ENCODE measurements at regions not wholly inside any gene's neighbourhood (a gene's known extent, or its start where the extent isn't known, plus 50 kb on each side); places are given as distances from the start of the nearest gene placed in this dataset.

DNA sequence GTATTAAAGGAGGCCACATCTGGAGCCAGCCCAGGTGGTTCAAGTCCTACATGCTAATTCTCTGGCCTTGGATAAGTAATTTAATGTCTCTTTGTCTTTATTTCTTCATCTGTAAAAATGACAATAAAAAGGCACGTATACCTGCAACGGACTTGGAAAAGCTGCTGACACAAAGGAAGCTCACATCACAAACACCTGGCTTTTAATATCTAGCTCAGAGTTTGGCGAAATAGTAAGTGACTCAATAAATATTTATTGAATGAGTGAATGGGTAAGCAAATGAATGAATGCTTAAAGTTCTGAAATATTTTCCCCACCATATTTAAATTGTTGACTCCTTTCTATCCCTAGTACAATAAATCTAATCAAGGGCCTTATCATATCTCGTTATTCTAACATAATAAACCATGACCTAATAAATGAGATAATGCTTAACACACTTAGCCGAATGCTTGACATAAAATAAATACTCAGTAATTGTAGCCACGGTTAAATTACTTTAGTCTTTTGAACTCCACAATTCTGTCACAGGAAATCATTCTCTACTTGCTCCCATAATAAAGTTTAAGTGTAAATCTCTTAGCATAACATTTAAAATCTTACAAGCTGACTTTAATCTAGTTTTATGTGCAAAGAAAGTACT is 74.7 kb upstream of the PALMD start:
- no peaks in the 10 kb centered on the region for H3K4me1 ChIP-seq
- H3K36me3 ChIP-seq, result no peaks in the 10 kb centered on the region
- H3K27ac ChIP-seq, result no peak overlapping the region
- 66 to 72% methylated on average over 6 of the region's 6 CpGs for WGBS, 2 donors
- TF ChIP-seq, protein P1, sequence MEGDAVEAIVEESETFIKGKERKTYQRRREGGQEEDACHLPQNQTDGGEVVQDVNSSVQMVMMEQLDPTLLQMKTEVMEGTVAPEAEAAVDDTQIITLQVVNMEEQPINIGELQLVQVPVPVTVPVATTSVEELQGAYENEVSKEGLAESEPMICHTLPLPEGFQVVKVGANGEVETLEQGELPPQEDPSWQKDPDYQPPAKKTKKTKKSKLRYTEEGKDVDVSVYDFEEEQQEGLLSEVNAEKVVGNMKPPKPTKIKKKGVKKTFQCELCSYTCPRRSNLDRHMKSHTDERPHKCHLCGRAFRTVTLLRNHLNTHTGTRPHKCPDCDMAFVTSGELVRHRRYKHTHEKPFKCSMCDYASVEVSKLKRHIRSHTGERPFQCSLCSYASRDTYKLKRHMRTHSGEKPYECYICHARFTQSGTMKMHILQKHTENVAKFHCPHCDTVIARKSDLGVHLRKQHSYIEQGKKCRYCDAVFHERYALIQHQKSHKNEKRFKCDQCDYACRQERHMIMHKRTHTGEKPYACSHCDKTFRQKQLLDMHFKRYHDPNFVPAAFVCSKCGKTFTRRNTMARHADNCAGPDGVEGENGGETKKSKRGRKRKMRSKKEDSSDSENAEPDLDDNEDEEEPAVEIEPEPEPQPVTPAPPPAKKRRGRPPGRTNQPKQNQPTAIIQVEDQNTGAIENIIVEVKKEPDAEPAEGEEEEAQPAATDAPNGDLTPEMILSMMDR (IDR thresholded peaks at IDR 0.05), result no peak
- no peak for TF ChIP-seq POLR2A (IDR thresholded peaks at IDR 0.05)
- intact Hi-C loops (cut with DNase I), result no loop called here
- H3K4me3 ChIP-seq (replicated peaks in 1 of 3), result no peak overlapping the region
- no peak for DNase-seq
- H3K27me3 ChIP-seq, result no peaks in the 10 kb centered on the region
- H3K9me3 ChIP-seq, result no peaks in the 10 kb centered on the region

DNA sequence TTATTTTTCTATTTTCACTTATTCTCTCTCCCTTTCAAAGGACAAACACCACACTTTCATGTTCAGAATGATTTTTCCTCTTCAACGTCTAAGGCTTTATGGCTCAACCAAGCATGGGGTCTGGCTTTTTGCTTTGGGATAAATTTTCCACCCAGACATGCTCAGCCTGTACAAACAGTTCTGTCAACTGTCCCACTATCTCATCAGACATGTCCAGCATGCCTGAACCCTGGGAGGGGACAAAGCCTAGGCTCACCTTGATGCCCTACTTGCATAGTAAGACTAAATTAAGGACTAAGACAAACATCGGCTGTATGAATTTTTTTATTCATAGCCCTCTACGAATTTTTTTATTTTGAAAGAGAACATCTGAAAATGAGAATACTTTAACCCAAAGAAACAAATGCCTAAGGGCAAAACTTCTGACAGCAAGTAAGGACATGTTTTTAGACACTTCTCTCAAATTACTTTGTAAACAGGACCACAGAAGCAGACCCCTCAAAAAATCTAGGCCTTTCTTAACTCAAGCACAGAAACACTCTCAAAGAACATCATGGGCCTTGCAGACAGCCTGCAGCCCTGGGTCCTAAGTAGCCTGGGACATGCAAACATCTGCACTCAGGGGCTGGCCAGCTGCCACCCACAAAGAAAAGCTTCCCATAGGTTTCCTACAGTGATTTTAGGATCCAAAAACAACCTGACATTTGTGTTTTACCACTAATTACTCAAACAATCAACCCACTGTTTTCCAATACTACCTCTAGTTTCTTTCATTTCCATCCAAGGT is 72.3 kb upstream of the PALMD start:
- no peaks in the 10 kb centered on the region for H3K36me3 ChIP-seq
- no peak overlapping the region for H3K27ac ChIP-seq
- 74 to 80% methylated on average over 3 of the region's 3 CpGs for WGBS, 2 donors
- no peaks in the 10 kb centered on the region for H3K4me1 ChIP-seq
- no peaks in the 10 kb centered on the region for H3K9me3 ChIP-seq
- DNase-seq, result no peak
- no peak overlapping the region for H3K4me3 ChIP-seq (replicated peaks in 1 of 3)
- intact Hi-C loops (cut with DNase I), result no loop called here
- H3K27me3 ChIP-seq, result no peaks in the 10 kb centered on the region
- no peak for TF ChIP-seq POLR2A (IDR thresholded peaks at IDR 0.05)
- TF ChIP-seq, protein P1 (IDR thresholded peaks at IDR 0.05), result no peak

DNA sequence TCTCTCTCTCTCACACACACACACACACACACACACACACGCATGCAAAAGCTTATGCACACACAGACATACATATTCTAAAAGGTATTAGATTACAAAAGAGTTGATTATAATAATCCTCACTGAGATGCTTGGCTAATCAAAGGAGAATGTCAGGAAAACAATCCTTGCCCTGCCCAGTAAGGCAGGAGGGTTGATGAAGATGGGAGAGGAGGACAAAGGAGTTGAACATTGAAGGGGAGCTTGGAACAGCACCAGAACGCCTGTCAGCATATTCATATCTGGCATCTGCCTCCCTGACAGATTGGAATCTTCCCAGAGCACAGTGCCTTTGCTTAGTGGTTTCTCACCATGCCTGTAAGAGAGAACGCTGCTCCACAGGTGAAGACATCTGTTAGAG is 68.6 kb upstream of the PALMD start:
- Histone ChIP-seq H3K27me3 (no peaks in the 10 kb centered on the region), H3K4me3 (replicated peaks in 1 of 3) (no peak overlapping the region), H3K4me1 (no peaks in the 10 kb centered on the region), H3K36me3 (no peaks in the 10 kb centered on the region), H3K9me3 (no peaks in the 10 kb centered on the region), H3K27ac (no peak overlapping the region)
- TF ChIP-seq, protein P1 (IDR thresholded peaks at IDR 0.05), result no peak
- TF ChIP-seq POLR2A (IDR thresholded peaks at IDR 0.05), result no peak
- intact Hi-C loops (cut with DNase I), result no loop called here
- 60 to 64% methylated on average over 3 of the region's 3 CpGs for WGBS, 2 donors
- no peak for DNase-seq

DNA sequence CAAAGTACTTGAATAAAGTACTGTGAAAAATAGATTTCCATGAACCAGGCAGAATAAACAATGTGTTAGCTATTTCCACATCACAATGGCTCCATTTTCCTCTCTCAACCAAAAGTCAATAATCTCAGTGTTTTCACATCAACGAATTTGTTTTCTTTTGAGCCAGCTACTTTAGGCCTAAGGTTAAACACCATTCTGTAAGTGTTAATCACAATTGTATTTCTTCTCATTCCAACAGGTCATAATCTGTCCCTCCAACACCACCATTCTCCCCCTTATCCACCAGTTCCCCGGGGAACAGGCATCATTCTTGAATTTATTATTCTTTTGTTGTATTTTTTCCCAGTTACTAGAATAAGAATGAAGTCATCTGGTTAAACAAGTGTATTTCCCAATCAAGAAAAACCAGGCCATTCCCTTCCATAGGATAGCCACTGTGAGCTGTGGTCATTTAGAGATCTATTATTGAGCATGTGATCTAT is 66.2 kb upstream of the PALMD start:
- Histone ChIP-seq H3K36me3 (no peaks in the 10 kb centered on the region), H3K9me3 (no peaks in the 10 kb centered on the region), H3K27ac (no peak overlapping the region), H3K4me3 (replicated peaks in 1 of 3) (no peak overlapping the region), H3K4me1 (no peaks in the 10 kb centered on the region), H3K27me3 (no peaks in the 10 kb centered on the region)
- TF ChIP-seq, protein P1 (IDR thresholded peaks at IDR 0.05), result no peak
- TF ChIP-seq POLR2A (IDR thresholded peaks at IDR 0.05), result no peak
- intact Hi-C loops (cut with DNase I), result no loop called here
- 23 to 32% methylated on average over 2 of the region's 2 CpGs for WGBS, 2 donors
- no peak for DNase-seq

DNA sequence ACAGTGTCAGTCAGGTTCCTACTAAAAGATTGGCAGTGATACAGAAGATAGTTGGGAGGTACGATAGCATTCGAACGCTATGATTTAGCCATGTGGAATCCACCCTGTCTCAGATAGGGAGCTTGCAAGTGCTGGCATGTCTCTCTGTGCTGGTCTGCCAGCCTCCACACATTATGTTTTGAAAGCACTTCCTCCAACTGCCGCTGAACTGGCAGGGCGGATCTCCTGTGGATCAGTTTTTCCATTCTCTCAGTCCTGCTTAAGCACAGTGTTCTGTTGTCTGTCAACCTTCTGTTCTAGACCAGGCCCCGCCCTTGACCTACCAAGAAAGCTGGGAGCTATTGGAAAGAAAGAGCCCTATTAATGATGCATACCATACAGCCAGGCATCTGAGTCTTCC is 65.5 kb upstream of the PALMD start:
- no peak overlapping the region for H3K27ac ChIP-seq
- no peaks in the 10 kb centered on the region for H3K4me1 ChIP-seq
- H3K4me3 ChIP-seq (replicated peaks in 1 of 3), result no peak overlapping the region
- no peaks in the 10 kb centered on the region for H3K9me3 ChIP-seq
- DNase-seq, result no peak
- H3K27me3 ChIP-seq, result no peaks in the 10 kb centered on the region
- WGBS, 2 donors, result 83 to 93% methylated on average over 6 of the region's 6 CpGs
- intact Hi-C loops (cut with DNase I), result no loop called here
- TF ChIP-seq, protein P1 (IDR thresholded peaks at IDR 0.05), result no peak
- no peak for TF ChIP-seq POLR2A (IDR thresholded peaks at IDR 0.05)
- H3K36me3 ChIP-seq, result no peaks in the 10 kb centered on the region

All from thyroid gland (tissue), 4 donors.